ENCODE measurements at regions not wholly inside any gene's neighbourhood (a gene's known extent, or its start where the extent isn't known, plus 50 kb on each side); places are given as distances from the start of the nearest gene placed in this dataset.
"Not testable (repeated sequence)": the region's sequence is repeated elsewhere in the genome, so short reads cannot be mapped to it uniquely, and the experiment has no call there.

DNA sequence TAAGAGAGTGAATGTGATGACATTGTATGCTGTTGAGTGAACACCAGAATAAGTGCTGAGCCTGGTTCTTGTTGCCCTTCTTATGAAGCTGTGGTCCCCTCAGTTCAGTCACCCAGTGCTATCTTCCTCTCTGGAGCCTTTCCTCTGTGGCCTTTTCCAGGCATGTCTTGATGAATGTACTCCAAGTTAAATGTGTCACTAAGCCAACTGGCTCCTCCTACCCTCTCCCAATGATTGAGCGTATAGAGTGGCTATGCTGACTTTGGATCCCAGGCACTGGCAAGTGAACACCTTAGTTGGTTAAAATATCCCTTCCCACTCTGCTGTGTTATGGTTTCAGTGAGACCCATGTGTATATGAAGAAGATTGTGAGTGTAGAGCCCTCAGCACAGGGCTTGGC lies 134.1 kb upstream of the MAMLD1 start:
- intact Hi-C loops (cut with DNase I): no loop called here
- H3K36me3 ChIP-seq: no peaks in the 10 kb centered on the region
- peak; percentile 34 to 42 for DNase-seq (ENCODE audit: extremely low spot score in 2 of 2)
- no peak for TF ChIP-seq POLR2A (IDR thresholded peaks at IDR 0.05)
- TF ChIP-seq, protein P1, sequence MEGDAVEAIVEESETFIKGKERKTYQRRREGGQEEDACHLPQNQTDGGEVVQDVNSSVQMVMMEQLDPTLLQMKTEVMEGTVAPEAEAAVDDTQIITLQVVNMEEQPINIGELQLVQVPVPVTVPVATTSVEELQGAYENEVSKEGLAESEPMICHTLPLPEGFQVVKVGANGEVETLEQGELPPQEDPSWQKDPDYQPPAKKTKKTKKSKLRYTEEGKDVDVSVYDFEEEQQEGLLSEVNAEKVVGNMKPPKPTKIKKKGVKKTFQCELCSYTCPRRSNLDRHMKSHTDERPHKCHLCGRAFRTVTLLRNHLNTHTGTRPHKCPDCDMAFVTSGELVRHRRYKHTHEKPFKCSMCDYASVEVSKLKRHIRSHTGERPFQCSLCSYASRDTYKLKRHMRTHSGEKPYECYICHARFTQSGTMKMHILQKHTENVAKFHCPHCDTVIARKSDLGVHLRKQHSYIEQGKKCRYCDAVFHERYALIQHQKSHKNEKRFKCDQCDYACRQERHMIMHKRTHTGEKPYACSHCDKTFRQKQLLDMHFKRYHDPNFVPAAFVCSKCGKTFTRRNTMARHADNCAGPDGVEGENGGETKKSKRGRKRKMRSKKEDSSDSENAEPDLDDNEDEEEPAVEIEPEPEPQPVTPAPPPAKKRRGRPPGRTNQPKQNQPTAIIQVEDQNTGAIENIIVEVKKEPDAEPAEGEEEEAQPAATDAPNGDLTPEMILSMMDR (IDR thresholded peaks at IDR 0.05): no peak
- TF ChIP-seq POLR2AphosphoS5 (IDR thresholded peaks at IDR 0.05; ENCODE audit: insufficient read depth in 1 of 2, low read depth in 1 of 2): no peak
- no peak overlapping the region for H3K27ac ChIP-seq
- no peaks in the 10 kb centered on the region for H3K4me1 ChIP-seq
- no peaks in the 10 kb centered on the region for H3K9me3 ChIP-seq
- H3K27me3 ChIP-seq: no peaks in the 10 kb centered on the region
- H3K4me3 ChIP-seq: no peak overlapping the region

DNA sequence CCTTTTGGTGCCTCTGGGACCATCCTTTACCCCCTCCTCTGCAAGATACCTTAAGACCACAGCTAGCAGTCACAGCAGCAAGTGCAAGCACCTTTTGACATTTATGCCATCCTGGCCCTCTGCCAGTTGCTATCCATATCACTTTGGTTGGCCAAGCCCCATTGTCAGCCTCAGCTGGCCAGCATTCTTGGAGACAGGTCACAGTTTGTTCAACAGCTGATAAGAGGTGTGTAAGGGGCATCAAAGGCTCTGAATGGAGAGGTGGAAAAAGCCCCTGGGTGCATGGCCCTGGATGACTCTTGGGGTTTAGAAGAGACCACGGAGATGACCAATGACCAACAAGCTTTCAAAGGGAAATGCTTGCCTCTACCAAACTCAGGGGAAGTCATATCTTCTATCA lies 133.6 kb upstream of the MAMLD1 start:
- no peaks in the 10 kb centered on the region for H3K4me1 ChIP-seq
- H3K27ac ChIP-seq: no peak overlapping the region
- no peak for TF ChIP-seq POLR2AphosphoS5 (IDR thresholded peaks at IDR 0.05; ENCODE audit: insufficient read depth in 1 of 2, low read depth in 1 of 2)
- TF ChIP-seq, protein P1 (IDR thresholded peaks at IDR 0.05): no peak
- TF ChIP-seq POLR2A (IDR thresholded peaks at IDR 0.05): no peak
- no peak overlapping the region for H3K4me3 ChIP-seq
- DNase-seq (ENCODE audit: extremely low spot score in 2 of 2): peak; percentile 62 to 82
- no peaks in the 10 kb centered on the region for H3K36me3 ChIP-seq
- no peaks in the 10 kb centered on the region for H3K9me3 ChIP-seq
- intact Hi-C loops (cut with DNase I): no loop called here
- no peaks in the 10 kb centered on the region for H3K27me3 ChIP-seq

DNA sequence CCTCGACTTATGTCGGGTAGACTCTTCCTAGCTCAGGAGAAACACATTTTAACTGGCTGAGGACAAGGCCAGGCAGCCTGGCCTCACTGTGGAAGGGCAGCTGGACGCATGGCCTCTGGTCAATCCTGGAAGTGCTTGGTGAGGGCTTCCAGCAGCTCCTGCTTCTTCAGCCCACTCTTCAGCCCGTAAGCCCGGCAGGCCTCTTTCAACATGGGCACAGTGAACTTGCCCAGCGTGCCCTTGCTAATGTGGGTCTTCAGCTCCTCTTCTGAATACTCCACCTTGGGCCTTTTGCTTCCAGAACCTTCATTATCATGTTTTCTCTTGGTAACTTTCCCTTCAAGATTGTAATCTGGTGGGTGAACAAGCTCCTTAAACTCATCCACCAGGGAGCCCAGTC lies 132.2 kb upstream of the MAMLD1 start:
- intact Hi-C loops (cut with DNase I); H3K36me3 ChIP-seq; H3K4me1 ChIP-seq; H3K9me3 ChIP-seq; H3K4me3 ChIP-seq; H3K27me3 ChIP-seq; H3K27ac ChIP-seq: not testable (repeated sequence)
- peak; percentile 40 for DNase-seq (ENCODE audit: extremely low spot score in 2 of 2)

DNA sequence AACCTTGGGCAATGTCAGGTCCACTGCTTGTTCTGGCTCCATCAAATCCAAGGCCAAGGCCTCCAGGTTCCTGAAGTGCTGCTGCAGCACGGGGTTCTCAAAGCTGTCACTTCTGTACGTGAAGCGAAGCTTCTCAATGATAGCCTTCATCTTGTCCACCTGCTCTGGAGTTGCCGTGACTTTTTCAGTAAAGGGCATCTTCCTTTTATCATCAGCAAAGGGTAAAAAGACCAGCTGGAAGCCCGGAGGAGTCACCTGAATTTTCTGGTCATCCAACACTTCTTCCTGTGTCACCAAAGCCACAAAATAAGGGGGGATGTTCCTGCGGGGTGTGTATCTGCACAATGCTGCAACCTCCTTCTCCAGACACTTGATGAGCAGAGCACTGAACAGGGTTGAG lies 131.7 kb upstream of the MAMLD1 start:
- DNase-seq (ENCODE audit: extremely low spot score in 2 of 2): peak; percentile 52 to 55
- intact Hi-C loops (cut with DNase I); H3K9me3 ChIP-seq; H3K27ac ChIP-seq; H3K4me3 ChIP-seq; H3K27me3 ChIP-seq; H3K36me3 ChIP-seq; H3K4me1 ChIP-seq: not testable (repeated sequence)

DNA sequence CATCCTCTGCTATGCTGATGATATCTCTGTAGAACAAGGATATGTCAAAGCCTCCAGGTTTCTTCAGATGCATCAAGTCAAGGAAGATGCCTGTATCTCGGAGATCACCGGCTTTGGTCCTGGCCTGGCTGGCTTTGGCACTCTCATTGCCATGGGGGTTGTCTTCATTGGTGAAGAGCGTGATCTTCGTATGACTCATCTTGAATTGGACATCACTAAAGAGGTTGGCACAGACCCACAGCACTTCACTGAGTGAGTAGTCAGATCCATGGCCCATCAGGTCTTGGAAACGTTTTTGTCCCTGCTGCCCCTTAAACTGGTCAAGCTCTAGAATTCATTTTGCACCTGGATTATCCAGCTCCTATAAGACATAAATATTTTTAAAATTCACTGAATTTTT lies 130.9 kb upstream of the MAMLD1 start:
- H3K36me3 ChIP-seq; H3K9me3 ChIP-seq; H3K27ac ChIP-seq; H3K27me3 ChIP-seq; H3K4me3 ChIP-seq; H3K4me1 ChIP-seq; intact Hi-C loops (cut with DNase I): not testable (repeated sequence)
- DNase-seq (ENCODE audit: extremely low spot score in 2 of 2): peak; percentile 27 to 31

DNA sequence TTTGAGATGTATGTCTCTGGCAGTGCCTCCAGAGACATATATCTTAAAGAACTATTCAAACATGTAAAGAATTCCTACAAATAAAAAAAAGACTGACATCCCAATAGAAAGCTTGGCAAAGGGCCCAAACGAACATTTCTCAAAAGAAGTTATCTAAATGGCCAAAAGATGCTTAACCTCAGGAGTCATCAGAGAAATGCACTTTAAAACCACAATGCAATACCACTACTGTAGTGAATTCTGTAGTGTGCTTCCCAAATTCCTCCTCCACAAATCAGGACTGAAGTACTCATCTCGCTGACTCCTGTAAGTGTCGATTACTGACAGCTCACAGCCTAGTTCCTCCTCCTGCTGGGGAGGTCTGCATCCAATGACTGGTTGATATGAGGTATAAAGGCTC lies 129.0 kb upstream of the MAMLD1 start:
- no peaks in the 10 kb centered on the region for H3K36me3 ChIP-seq
- H3K27ac ChIP-seq: no peak overlapping the region
- H3K4me3 ChIP-seq: no peak overlapping the region
- no peak for DNase-seq (ENCODE audit: extremely low spot score in 2 of 2)
- H3K4me1 ChIP-seq: no peaks in the 10 kb centered on the region
- intact Hi-C loops (cut with DNase I): no loop called here
- no peak for TF ChIP-seq POLR2A (IDR thresholded peaks at IDR 0.05)
- TF ChIP-seq, protein P1 (IDR thresholded peaks at IDR 0.05): no peak
- TF ChIP-seq POLR2AphosphoS5 (IDR thresholded peaks at IDR 0.05; ENCODE audit: insufficient read depth in 1 of 2, low read depth in 1 of 2): no peak
- no peaks in the 10 kb centered on the region for H3K9me3 ChIP-seq
- no peaks in the 10 kb centered on the region for H3K27me3 ChIP-seq

DNA sequence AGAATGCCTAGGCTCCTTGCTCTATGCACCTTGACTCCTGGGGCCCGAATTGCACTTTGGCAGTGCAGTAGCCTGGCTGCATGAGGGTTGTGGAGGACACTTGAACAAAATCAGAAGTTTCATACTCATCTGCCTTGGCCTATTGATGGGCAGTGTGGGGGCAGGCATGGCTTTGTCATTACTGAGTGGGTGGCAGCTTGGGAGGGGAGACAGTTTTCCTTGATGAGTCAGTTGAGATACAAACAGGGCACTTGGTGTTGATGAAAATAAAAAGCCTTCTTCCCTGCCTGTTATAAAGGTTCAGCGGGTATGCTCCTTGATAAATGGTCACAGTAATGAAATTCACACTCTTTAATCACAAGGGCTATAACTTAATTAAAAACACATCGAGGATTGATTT lies 126.8 kb upstream of the MAMLD1 start:
- DNase-seq (ENCODE audit: extremely low spot score in 2 of 2): peak; percentile 37 to 42
- Histone ChIP-seq H3K4me1 (no peaks in the 10 kb centered on the region), H3K27ac (no peak overlapping the region), H3K36me3 (no peaks in the 10 kb centered on the region), H3K27me3 (no peaks in the 10 kb centered on the region), H3K4me3 (no peak overlapping the region), H3K9me3 (no peaks in the 10 kb centered on the region)
- intact Hi-C loops (cut with DNase I): no loop called here
- TF ChIP-seq, protein P1 (IDR thresholded peaks at IDR 0.05): no peak
- no peak for TF ChIP-seq POLR2AphosphoS5 (IDR thresholded peaks at IDR 0.05; ENCODE audit: insufficient read depth in 1 of 2, low read depth in 1 of 2)
- TF ChIP-seq POLR2A (IDR thresholded peaks at IDR 0.05): no peak
